ENCODE measurements at regions not wholly inside any gene's neighbourhood (a gene's known extent, or its start where the extent isn't known, plus 50 kb on each side); places are given as distances from the start of the nearest gene placed in this dataset.

DNA sequence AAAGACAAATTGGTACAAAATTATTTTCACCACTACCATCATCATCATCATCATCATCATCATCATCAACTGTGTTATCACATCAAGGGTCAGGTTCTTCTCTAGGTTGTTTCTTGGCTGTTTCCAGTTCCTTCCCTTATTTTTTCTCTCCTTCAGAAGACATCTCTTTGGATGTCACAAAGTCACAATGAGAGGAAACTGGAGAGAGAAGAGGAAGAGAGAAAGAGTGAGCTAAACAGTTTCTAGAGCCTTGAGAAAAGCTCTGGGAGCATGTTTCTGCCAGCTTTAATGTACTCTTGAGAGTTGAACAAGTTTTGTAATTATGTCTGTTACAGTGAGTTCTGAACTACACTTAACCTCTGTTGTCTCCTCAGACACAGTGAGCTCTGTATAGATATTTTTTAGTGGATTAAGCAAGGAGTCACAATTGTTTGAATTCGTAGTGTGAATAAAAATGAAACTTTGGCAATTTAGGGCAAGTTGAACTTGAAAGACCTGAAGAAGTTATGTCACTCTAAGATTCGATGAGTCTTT, 123.0 kb upstream of the AKIRIN2 start:
- TF ChIP-seq EZH2phosphoT487 (IDR thresholded peaks at IDR 0.05; ENCODE audit: insufficient read depth, low read depth) (no peak), EZH2 (IDR thresholded peaks at IDR 0.05; ENCODE audit: insufficient read depth, poor library complexity, severe bottlenecking) (no peak)

All from GM23248 (cell line).